ENCODE measurements at regions not wholly inside any gene's neighbourhood (a gene's known extent, or its start where the extent isn't known, plus 50 kb on each side); places are given as distances from the start of the nearest gene placed in this dataset.

GRCh38 chr20:24779946-24780345, 169.1 kb upstream of the CST7 start:
- DNase-seq (ENCODE audit: extremely low spot score, unreplicated experiment), result no peak
- H3K4me1 Mint-ChIP-seq (ENCODE audit: unreplicated experiment), result no peaks in the 10 kb centered on the region

DNA sequence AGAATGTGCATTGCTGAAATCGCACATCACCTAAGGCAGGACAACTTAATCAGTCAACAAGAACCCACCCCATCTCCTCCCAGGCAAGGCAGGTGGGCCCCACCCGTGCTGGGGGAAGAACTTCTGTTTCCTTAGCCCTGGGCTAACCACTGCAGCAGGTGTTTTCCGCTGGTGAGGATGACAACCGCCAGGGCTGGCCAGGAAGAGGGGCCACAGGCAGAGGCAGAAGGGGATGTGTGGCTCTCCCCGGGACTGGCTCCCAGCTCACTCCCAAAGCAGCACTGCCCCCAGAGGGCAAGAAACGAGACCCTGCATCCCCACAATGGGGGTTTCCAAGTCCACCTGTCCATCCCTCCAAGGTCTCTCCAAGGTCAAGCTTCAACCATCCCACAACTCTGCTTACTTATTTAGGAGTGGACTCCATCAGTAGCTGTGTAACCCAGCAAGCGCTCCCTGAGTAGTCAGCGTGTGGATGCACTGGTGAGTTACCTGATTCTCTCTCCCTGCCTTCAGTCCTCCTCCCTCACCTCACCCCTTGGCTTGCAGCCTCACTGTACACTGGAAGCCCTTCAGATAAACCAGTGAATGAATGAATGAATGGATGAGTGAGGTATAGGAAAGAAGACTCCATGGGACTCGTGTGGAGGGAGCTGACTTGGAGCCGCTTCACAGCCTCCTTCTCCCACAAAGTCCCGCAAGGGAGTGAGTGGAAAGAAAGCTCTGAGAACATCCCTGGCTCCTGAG, 168.2 kb upstream of the CST7 start:
- no peak overlapping the region for H3K27ac Mint-ChIP-seq
- H3K9me3 Mint-ChIP-seq, result no peaks in the 10 kb centered on the region
- peaks cover 19% of the 10 kb centered on the region for H3K27me3 Mint-ChIP-seq
- H3K36me3 Mint-ChIP-seq, result no peaks in the 10 kb centered on the region
- no peak for TF ChIP-seq CTCF (conservative IDR thresholded peaks at IDR 0.05)
- no peak overlapping the region for H3K4me3 Mint-ChIP-seq
- no peaks in the 10 kb centered on the region for H3K4me1 Mint-ChIP-seq (ENCODE audit: unreplicated experiment)
- no peak for DNase-seq (ENCODE audit: extremely low spot score, unreplicated experiment)

More at GRCh38 chr20:24779946-24780345, 169.1 kb upstream of the CST7 start:
- no peak overlapping the region for H3K4me3 Mint-ChIP-seq
- peaks cover 7% of the 10 kb centered on the region for H3K9me3 Mint-ChIP-seq
- H3K27ac Mint-ChIP-seq, result no peak overlapping the region
- H3K27me3 Mint-ChIP-seq, result peaks cover 19% of the 10 kb centered on the region
- no peak for TF ChIP-seq CTCF (conservative IDR thresholded peaks at IDR 0.05)
- no peaks in the 10 kb centered on the region for H3K36me3 Mint-ChIP-seq

DNA sequence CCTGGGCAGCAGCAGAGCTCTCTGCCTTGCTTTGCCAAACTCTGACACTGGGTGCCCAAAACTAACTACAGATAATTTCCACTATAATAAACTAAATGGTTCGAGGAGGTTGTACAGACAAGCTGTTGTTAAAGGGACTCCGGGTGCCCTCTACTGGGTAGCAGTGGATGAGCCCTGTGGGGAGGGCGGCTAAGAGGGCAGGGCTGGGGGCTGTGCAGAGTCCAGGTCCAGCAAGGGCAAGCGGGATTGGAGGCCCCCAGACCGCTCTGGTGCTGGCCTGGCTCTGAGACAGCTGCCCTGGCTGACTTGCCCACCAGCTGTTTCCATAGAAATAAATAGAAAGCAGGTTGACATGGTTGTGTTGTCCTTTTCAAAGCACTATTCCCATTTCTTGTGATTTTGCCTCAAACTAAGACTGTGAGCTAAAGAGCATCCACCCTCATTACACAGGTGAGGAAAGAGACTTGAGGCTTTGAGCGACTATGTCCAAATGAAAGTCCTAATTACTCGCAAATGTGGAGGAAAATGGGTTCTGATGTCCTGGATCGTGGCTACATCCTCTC, 167.6 kb upstream of the CST7 start:
- no peaks in the 10 kb centered on the region for H3K4me1 Mint-ChIP-seq (ENCODE audit: unreplicated experiment)
- H3K9me3 Mint-ChIP-seq, result no peaks in the 10 kb centered on the region
- DNase-seq (ENCODE audit: extremely low spot score, unreplicated experiment), result no peak
- no peak overlapping the region for H3K4me3 Mint-ChIP-seq
- peak; percentile 64 for TF ChIP-seq CTCF (conservative IDR thresholded peaks at IDR 0.05)
- H3K36me3 Mint-ChIP-seq, result no peaks in the 10 kb centered on the region
- no peak overlapping the region for H3K27ac Mint-ChIP-seq
- peaks cover 15% of the 10 kb centered on the region for H3K27me3 Mint-ChIP-seq

GRCh38 chr20:24782301-24782700, 166.8 kb upstream of the CST7 start:
- DNase-seq (ENCODE audit: extremely low spot score, unreplicated experiment), result no peak
- Mint-ChIP-seq H3K4me3 (no peak overlapping the region), H3K9me3 (no peaks in the 10 kb centered on the region), H3K27me3 (peaks cover 13% of the 10 kb centered on the region), H3K4me1 (ENCODE audit: unreplicated experiment) (no peaks in the 10 kb centered on the region), H3K36me3 (no peaks in the 10 kb centered on the region), H3K27ac (no peak overlapping the region)
- no peak for TF ChIP-seq CTCF (conservative IDR thresholded peaks at IDR 0.05)

DNA sequence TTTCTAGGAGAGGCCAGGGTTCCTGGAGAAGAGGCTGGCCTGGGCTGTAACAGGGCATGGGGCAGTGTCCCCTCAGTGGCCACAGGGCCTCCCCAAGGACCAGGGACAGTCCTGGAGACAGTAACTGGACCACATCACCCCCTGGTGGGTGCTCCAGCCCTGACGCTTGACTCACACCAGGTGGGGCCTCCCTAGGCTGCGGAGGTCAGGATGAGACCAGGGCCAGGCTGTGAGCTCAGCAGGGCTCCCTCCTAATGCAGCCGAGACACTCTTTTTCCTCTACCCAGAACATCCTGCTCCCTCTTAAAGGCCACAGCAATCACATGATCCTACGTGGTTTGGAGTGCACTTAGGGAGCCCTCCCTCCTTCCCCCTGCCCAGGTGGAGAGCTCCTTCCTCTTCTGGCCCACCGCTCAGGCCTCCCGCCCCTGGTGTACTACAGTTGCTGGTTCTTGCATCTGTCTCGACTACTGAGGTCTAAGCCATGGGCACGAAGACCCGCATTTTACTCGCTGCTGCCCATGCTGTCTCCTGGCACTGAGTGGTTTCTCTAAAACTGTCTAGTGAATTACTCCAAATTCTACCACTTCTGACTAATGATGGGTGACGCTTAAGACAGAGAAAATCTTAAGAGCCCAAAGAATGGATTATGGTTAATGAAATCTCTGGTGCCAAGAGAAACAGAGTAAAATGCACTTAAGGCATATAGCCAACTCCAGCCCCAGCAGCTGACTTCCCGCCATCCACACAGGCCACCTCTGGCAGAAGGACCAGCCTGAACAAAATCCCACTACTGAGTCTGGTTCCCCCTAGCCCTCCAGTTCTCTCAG, 166.1 kb upstream of the CST7 start:
- no peaks in the 10 kb centered on the region for H3K4me1 Mint-ChIP-seq (ENCODE audit: unreplicated experiment)
- no peaks in the 10 kb centered on the region for H3K9me3 Mint-ChIP-seq
- peaks cover 8% of the 10 kb centered on the region for H3K27me3 Mint-ChIP-seq
- DNase-seq (ENCODE audit: extremely low spot score, unreplicated experiment), result no peak
- H3K27ac Mint-ChIP-seq, result no peak overlapping the region
- no peaks in the 10 kb centered on the region for H3K36me3 Mint-ChIP-seq
- no peak overlapping the region for H3K4me3 Mint-ChIP-seq
- no peak for TF ChIP-seq CTCF (conservative IDR thresholded peaks at IDR 0.05)
